ENCODE measurements at regions not wholly inside any gene's neighbourhood (a gene's known extent, or its start where the extent isn't known, plus 50 kb on each side); places are given as distances from the start of the nearest gene placed in this dataset.

- TF ChIP-seq CTCF (IDR thresholded peaks at IDR 0.05) (no peak), POLR2A (IDR thresholded peaks at IDR 0.05) (no peak)
These were observed 287.9 kb upstream of the KLHL29 start for GRCh38 chr2:23096906-23097602.

All from testis (tissue), 2 donors.